NT2/D1 (cell line): ENCODE measurements at regions not wholly inside any gene's neighbourhood (a gene's known extent, or its start where the extent isn't known, plus 50 kb on each side); places are given as distances from the start of the nearest gene placed in this dataset.

Source experiments
- SUZ12 ChIP-seq: IDR thresholded peaks from 2 replicates; pipeline ENCODE4 v1.6.1; 2011; ENCODE audit not compliant: insufficient read length, insufficient read depth; ENCODE audit errors: extremely low read depth
- ZNF274 ChIP-seq: IDR thresholded peaks from 2 replicates; pipeline ENCODE4 v1.6.1; 2011; ENCODE audit warnings: mild to moderate bottlenecking, low read depth, low read length

DNA sequence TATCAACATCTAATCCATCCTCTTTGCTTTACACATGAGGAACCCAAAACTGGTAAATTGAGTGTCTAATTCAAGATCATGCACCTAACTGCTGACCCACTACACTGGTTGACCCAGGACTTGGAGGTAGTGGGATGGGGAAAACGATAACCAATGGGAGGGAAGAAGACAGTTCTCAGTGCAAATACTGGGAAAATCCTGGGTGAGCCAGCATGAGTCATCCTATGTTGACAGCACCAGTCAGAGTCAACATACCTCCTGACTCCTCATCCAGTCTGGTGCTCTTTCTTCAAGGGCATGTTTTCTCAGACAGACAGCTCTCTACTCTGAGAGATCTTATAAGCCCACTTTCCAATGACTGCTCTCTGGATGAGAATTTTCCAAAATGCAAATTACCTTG lies 232.8 kb upstream of the PTGER4 start:
- no peak for TF ChIP-seq SUZ12
- no peak for TF ChIP-seq ZNF274
